ENCODE measurements at regions not wholly inside any gene's neighbourhood (a gene's known extent, or its start where the extent isn't known, plus 50 kb on each side); places are given as distances from the start of the nearest gene placed in this dataset.

- 55 to 58% methylated on average over 18 of the region's 18 CpGs for WGBS, 2 donors
- peaks cover 0 to 28% (median 0%) of the 10 kb centered on the region in 3 donors for H3K27me3 ChIP-seq
- no peak overlapping the region for H3K4me3 ChIP-seq
- no peaks in the 10 kb centered on the region for H3K9me3 ChIP-seq
- no peak overlapping the region for H3K27ac ChIP-seq
- TF ChIP-seq CTCF (IDR thresholded peaks at IDR 0.05) (no peak), EP300 (IDR thresholded peaks at IDR 0.05) (no peak), POLR2AphosphoS5 (IDR thresholded peaks at IDR 0.05) (no peak), POLR2A (IDR thresholded peaks at IDR 0.05) (no peak)
- intact Hi-C loops (cut with DNase I), result no loop called here
- no peaks in the 10 kb centered on the region for H3K4me1 ChIP-seq
- no peak for DNase-seq
- H3K36me3 ChIP-seq, result no peaks in the 10 kb centered on the region
Measured at GRCh38 chr17:36869856-36870719, 67.2 kb upstream of the LHX1 start.

GRCh38 chr17:36870720-36870999 lies 66.6 kb upstream of the LHX1 start:
- Histone ChIP-seq H3K27me3 (peaks cover 0 to 25% (median 0%) of the 10 kb centered on the region in 3 donors), H3K4me1 (no peaks in the 10 kb centered on the region)
- WGBS, 2 donors, result 74 to 79% methylated on average over 1 of the region's 1 CpG

GRCh38 chr17:36875698-36876293 lies 61.5 kb upstream of the LHX1 start:
- Histone ChIP-seq H3K4me3 (no peak overlapping the region), H3K36me3 (no peaks in the 10 kb centered on the region), H3K9me3 (no peaks in the 10 kb centered on the region), H3K27ac (no peak overlapping the region), H3K4me1 (no peaks in the 10 kb centered on the region), H3K27me3 (peaks cover 0 to 16% (median 0%) of the 10 kb centered on the region in 3 donors)
- no peak for DNase-seq
- 78 to 81% methylated on average over 10 of the region's 10 CpGs for WGBS, 2 donors
- intact Hi-C loops (cut with DNase I), result no loop called here
- no peak for TF ChIP-seq POLR2A (IDR thresholded peaks at IDR 0.05)
- no peak for TF ChIP-seq POLR2AphosphoS5 (IDR thresholded peaks at IDR 0.05)
- no peak for TF ChIP-seq EP300 (IDR thresholded peaks at IDR 0.05)
- TF ChIP-seq CTCF (IDR thresholded peaks at IDR 0.05), result no peak

More at GRCh38 chr17:36870720-36870999, 66.6 kb upstream of the LHX1 start:
- Histone ChIP-seq H3K9me3 (no peaks in the 10 kb centered on the region), H3K36me3 (no peaks in the 10 kb centered on the region), H3K4me3 (no peak overlapping the region), H3K27ac (no peak overlapping the region)
- TF ChIP-seq POLR2AphosphoS5 (IDR thresholded peaks at IDR 0.05) (no peak), CTCF (IDR thresholded peaks at IDR 0.05) (no peak), EP300 (IDR thresholded peaks at IDR 0.05) (no peak), POLR2A (IDR thresholded peaks at IDR 0.05) (no peak)
- intact Hi-C loops (cut with DNase I), result no loop called here
- no peak for DNase-seq

GRCh38 chr17:36876966-36877365 lies 60.3 kb upstream of the LHX1 start:
- 82 to 86% methylated on average over 4 of the region's 4 CpGs for WGBS, 2 donors
- H3K4me1 ChIP-seq, result no peaks in the 10 kb centered on the region
- intact Hi-C loops (cut with DNase I), result no loop called here
- peaks cover 0 to 26% (median 0%) of the 10 kb centered on the region in 3 donors for H3K27me3 ChIP-seq
- no peak for DNase-seq
- H3K4me3 ChIP-seq, result no peak overlapping the region
- no peaks in the 10 kb centered on the region for H3K36me3 ChIP-seq
- H3K9me3 ChIP-seq, result peaks cover 0 to 8% (median 0%) of the 10 kb centered on the region in 4 donors
- H3K27ac ChIP-seq, result no peak overlapping the region
- no peak for TF ChIP-seq POLR2AphosphoS5 (IDR thresholded peaks at IDR 0.05)
- no peak for TF ChIP-seq POLR2A (IDR thresholded peaks at IDR 0.05)
- TF ChIP-seq CTCF (IDR thresholded peaks at IDR 0.05), result no peak
- no peak for TF ChIP-seq EP300 (IDR thresholded peaks at IDR 0.05)
